HFFc6 (cell line): ENCODE measurements at regions not wholly inside any gene's neighbourhood (a gene's known extent, or its start where the extent isn't known, plus 50 kb on each side); places are given as distances from the start of the nearest gene placed in this dataset.

Experiments
- DNase-seq: peaks from one replicate; pipeline ENCODE4 v3.0.0-alpha.2; 2018
- H3K27ac Mint-ChIP-seq: 2 replicates; pipeline ENCODE4 v1.8.0; 2020; ENCODE audit warnings: mild to moderate bottlenecking, mixed read lengths
- H3K27me3 Mint-ChIP-seq: 2 replicates; pipeline ENCODE4 v1.8.0; 2021; ENCODE audit warnings: mild to moderate bottlenecking, moderate library complexity, mixed read lengths; ENCODE audit not compliant: insufficient read depth
- H3K36me3 Mint-ChIP-seq: 2 replicates; pipeline ENCODE4 v1.8.0; 2021; ENCODE audit warnings: low read depth, mixed read lengths
- H3K4me1 Mint-ChIP-seq: 2 replicates; pipeline ENCODE4 v1.8.0; 2020; ENCODE audit warnings: low read depth, mixed read lengths
- H3K4me3 Mint-ChIP-seq: 2 replicates; pipeline ENCODE4 v1.8.0; 2020; ENCODE audit warnings: mild to moderate bottlenecking, moderate library complexity, mixed read lengths
- H3K9me3 Mint-ChIP-seq: 2 replicates; pipeline ENCODE4 v1.8.0; 2020; ENCODE audit warnings: mild to moderate bottlenecking, mixed read lengths
- CTCF ChIP-seq: fragments of 200-600 bp; sonication (generic); IDR thresholded peaks from 2 replicates; pipeline ENCODE4 v1.5.0; 2021; ENCODE audit warnings: antibody characterized with exemption, mild to moderate bottlenecking

GRCh38 chr1:218916720-218917119, 257.0 kb upstream of the LYPLAL1 start:
- H3K4me1 Mint-ChIP-seq: no peaks in the 10 kb centered on the region
- no peak overlapping the region for H3K27ac Mint-ChIP-seq
- no peaks in the 10 kb centered on the region; the same call in 1 of the 2 replicates for H3K9me3 Mint-ChIP-seq
- peaks cover 2% of the 10 kb centered on the region for H3K27me3 Mint-ChIP-seq
- no peaks in the 10 kb centered on the region for H3K36me3 Mint-ChIP-seq
- TF ChIP-seq CTCF: no peak
- H3K4me3 Mint-ChIP-seq: no peak overlapping the region
- DNase-seq: no peak

- H3K4me3 Mint-ChIP-seq: no peak overlapping the region
- H3K27ac Mint-ChIP-seq: no peak overlapping the region
- no peaks in the 10 kb centered on the region for H3K36me3 Mint-ChIP-seq
- H3K4me1 Mint-ChIP-seq: no peaks in the 10 kb centered on the region
- H3K27me3 Mint-ChIP-seq: peaks cover 2% of the 10 kb centered on the region
- no peaks in the 10 kb centered on the region; the same call in 1 of the 2 replicates for H3K9me3 Mint-ChIP-seq
- no peak for TF ChIP-seq CTCF
- no peak for DNase-seq
These were observed 256.0 kb upstream of the LYPLAL1 start for GRCh38 chr1:218917656-218918055.

GRCh38 chr1:218925777-218926176, 247.9 kb upstream of the LYPLAL1 start:
- no peak for TF ChIP-seq CTCF
- no peak for DNase-seq
- Mint-ChIP-seq H3K27ac (no peak overlapping the region), H3K9me3 (no peaks in the 10 kb centered on the region; the same call in 1 of the 2 replicates), H3K4me3 (no peak overlapping the region), H3K4me1 (no peaks in the 10 kb centered on the region), H3K36me3 (no peaks in the 10 kb centered on the region), H3K27me3 (no peaks in the 10 kb centered on the region; the same call in 1 of the 2 replicates)

GRCh38 chr1:218926631-218927030, 247.0 kb upstream of the LYPLAL1 start:
- Mint-ChIP-seq H3K4me3 (no peak overlapping the region), H3K27me3 (no peaks in the 10 kb centered on the region; the same call in 1 of the 2 replicates), H3K4me1 (no peaks in the 10 kb centered on the region), H3K36me3 (no peaks in the 10 kb centered on the region), H3K9me3 (no peaks in the 10 kb centered on the region; the same call in 1 of the 2 replicates), H3K27ac (no peak overlapping the region)
- TF ChIP-seq CTCF: no peak
- DNase-seq: no peak

GRCh38 chr1:218930000-218930399, 243.7 kb upstream of the LYPLAL1 start:
- H3K36me3 Mint-ChIP-seq: no peaks in the 10 kb centered on the region
- no peak overlapping the region for H3K4me3 Mint-ChIP-seq
- no peak for DNase-seq
- no peaks in the 10 kb centered on the region; the same call in 1 of the 2 replicates for H3K27me3 Mint-ChIP-seq
- H3K27ac Mint-ChIP-seq: no peak overlapping the region
- no peaks in the 10 kb centered on the region for H3K9me3 Mint-ChIP-seq
- no peaks in the 10 kb centered on the region for H3K4me1 Mint-ChIP-seq
- no peak for TF ChIP-seq CTCF
